MCF 10A (cell line): ENCODE measurements at regions not wholly inside any gene's neighbourhood (a gene's known extent, or its start where the extent isn't known, plus 50 kb on each side); places are given as distances from the start of the nearest gene placed in this dataset.

ENCODE experiments used
- BruUV-seq: library from RNA; stranded (reverse); fragments of 400-500 nt; replicated peaks from 2 replicates; lab custom pipeline; 2021; lab: Mats Ljungman, UMichigan
- CTCF ChIA-PET: fragments of 300-600 bp; sonication (Branson Sonifier 250); formaldehyde crosslinking; extraction: SDS; loops from one replicate; lab custom pipeline; 2021; ENCODE audit warnings: antibody characterized with exemption, inconsistent platforms; lab: Yijun Ruan, JAX
- POLR2A ChIA-PET: fragments of 300-600, 350-650 bp; sonication (Branson Sonifier 250); formaldehyde crosslinking; extraction: SDS; loops from one replicate; lab custom pipeline; 2020; ENCODE audit warnings: antibody characterized with exemption, inconsistent platforms; lab: Yijun Ruan, JAX
- DNase-seq: peaks from one replicate; pipeline ENCODE4 v3.0.0-alpha.2; 2018; ENCODE audit not compliant: unreplicated experiment
- H3K27ac Mint-ChIP-seq: one replicate; pipeline ENCODE4 v1.8.0; 2022; ENCODE audit warnings: mild to moderate bottlenecking, low read depth, mixed read lengths; ENCODE audit not compliant: unreplicated experiment
- H3K27me3 Mint-ChIP-seq: one replicate; pipeline ENCODE4 v1.8.0; 2022; ENCODE audit warnings: mixed read lengths; ENCODE audit not compliant: insufficient read depth, unreplicated experiment
- H3K36me3 Mint-ChIP-seq: one replicate; pipeline ENCODE4 v1.8.0; 2022; ENCODE audit warnings: mild to moderate bottlenecking, moderate library complexity, mixed read lengths; ENCODE audit not compliant: insufficient read depth, unreplicated experiment
- H3K4me1 Mint-ChIP-seq: one replicate; pipeline ENCODE4 v1.8.0; 2022; ENCODE audit warnings: mixed read lengths; ENCODE audit not compliant: insufficient read depth, unreplicated experiment
- H3K4me3 Mint-ChIP-seq: one replicate; pipeline ENCODE4 v1.8.0; 2022; ENCODE audit warnings: mild to moderate bottlenecking, moderate library complexity, mixed read lengths; ENCODE audit not compliant: unreplicated experiment
- H3K9me3 Mint-ChIP-seq: one replicate; pipeline ENCODE4 v1.8.0; 2022; ENCODE audit warnings: mixed read lengths; ENCODE audit not compliant: unreplicated experiment
- CTCF ChIP-seq: fragments of 200-600 bp; IDR thresholded peaks from one replicate; pipeline ENCODE4 v1.8.0; 2022; ENCODE audit warnings: antibody characterized with exemption, mild to moderate bottlenecking; ENCODE audit not compliant: unreplicated experiment
- intact Hi-C: fragments of 100-400 bp; cut with micrococcal nuclease; formaldehyde crosslinking; loops from 2 replicates; pipeline ENCODE4 v1.14.1; 2022

DNA sequence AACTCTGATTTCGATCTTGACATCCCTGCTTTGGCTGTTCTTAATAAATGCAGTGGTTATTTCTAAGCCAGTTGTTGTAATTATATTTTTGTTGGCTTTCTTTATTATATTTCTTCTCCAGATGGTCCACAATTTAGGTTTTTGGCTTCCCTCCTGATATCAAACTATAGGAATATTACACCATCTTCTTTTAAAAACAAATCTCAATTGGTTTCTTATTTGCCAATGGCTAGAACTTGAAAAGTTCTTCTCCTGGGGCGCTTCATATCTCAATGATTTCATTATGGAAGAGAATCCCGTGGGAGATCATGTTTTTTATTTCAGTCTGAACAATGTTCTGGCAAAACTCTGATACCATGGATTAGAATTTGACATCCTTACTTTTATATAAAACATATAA is 292.3 kb downstream of the FLRT2 start:
- ChIA-PET POLR2A (no interaction called here), CTCF (no interaction called here)
- no peak overlapping the region for H3K4me3 Mint-ChIP-seq
- no peaks in the 10 kb centered on the region for H3K9me3 Mint-ChIP-seq
- no peak overlapping the region for H3K27ac Mint-ChIP-seq
- H3K36me3 Mint-ChIP-seq = no peaks in the 10 kb centered on the region
- no peaks in the 10 kb centered on the region for H3K27me3 Mint-ChIP-seq
- intact Hi-C loops = no loop called here
- H3K4me1 Mint-ChIP-seq = no peaks in the 10 kb centered on the region
- no peak for DNase-seq
- no peak for TF ChIP-seq CTCF
- no TSS peak for BruUV-seq

DNA sequence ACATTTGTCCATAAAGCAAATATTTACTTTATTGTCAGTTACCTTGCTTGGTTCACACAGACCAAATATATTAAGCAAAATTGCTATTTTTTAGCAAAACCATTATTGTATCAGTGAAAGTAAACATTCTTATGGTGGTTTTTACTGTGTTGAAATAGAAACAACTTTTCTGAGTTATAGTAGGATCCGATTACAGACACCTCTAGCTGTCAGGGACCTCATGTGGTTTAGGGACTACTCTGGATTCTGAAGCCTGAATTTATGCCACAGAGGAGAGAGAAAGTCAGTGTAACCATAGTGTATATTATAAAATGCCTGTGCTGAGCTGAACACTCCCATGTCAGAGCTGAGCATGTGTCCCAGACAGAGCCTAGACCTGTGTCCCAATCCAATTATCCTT is 287.5 kb downstream of the FLRT2 start:
- Mint-ChIP-seq H3K36me3 (no peaks in the 10 kb centered on the region), H3K9me3 (no peaks in the 10 kb centered on the region), H3K4me3 (no peak overlapping the region), H3K27ac (no peak overlapping the region), H3K27me3 (no peaks in the 10 kb centered on the region), H3K4me1 (no peaks in the 10 kb centered on the region)
- POLR2A ChIA-PET = no interaction called here
- no peak for DNase-seq
- intact Hi-C loops = no loop called here
- BruUV-seq = no TSS peak
- CTCF ChIA-PET = no interaction called here
- no peak for TF ChIP-seq CTCF

DNA sequence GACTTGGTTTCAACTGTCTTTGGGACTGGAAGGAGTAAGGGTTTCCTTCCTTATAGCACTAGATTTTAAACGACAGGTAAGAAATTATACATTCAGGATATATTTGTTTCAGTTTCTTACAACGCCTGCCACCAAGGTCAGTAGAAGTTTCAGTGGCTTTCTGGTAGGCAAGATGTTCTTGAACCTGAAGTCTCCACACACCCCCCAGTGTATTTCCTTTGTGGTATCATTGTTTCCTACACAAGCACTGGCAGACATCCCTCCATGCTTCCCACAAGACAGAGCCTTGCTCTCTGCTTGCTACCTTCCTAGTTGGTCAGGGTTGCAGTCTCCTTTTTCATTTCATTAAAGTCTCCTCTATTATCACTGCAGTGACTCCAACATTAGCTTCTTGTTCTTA is 283.1 kb downstream of the FLRT2 start:
- DNase-seq = no peak
- no peak overlapping the region for H3K4me3 Mint-ChIP-seq
- H3K9me3 Mint-ChIP-seq = no peaks in the 10 kb centered on the region
- no TSS peak for BruUV-seq
- no peak for TF ChIP-seq CTCF
- ChIA-PET CTCF (interaction anchor here (0.5 to 0.8 kb wide), 2 partner anchors 11 to 1933 kb away, joined by 3 to 4 read pairs; no protein-coding TSS in a partner anchor), POLR2A (no interaction called here)
- no peak overlapping the region for H3K27ac Mint-ChIP-seq
- H3K27me3 Mint-ChIP-seq = no peaks in the 10 kb centered on the region
- peaks cover 11% of the 10 kb centered on the region for H3K4me1 Mint-ChIP-seq
- H3K36me3 Mint-ChIP-seq = no peaks in the 10 kb centered on the region
- intact Hi-C loops = no loop called here

- no peak for TF ChIP-seq CTCF
- H3K9me3 Mint-ChIP-seq = peaks cover 6% of the 10 kb centered on the region
- no peak overlapping the region for H3K4me3 Mint-ChIP-seq
- H3K27ac Mint-ChIP-seq = peak overlapping the region; percentile 44
- peaks cover 11% of the 10 kb centered on the region for H3K4me1 Mint-ChIP-seq
- H3K36me3 Mint-ChIP-seq = no peaks in the 10 kb centered on the region
- peak; percentile 22 for DNase-seq
- ChIA-PET POLR2A (no interaction called here), CTCF (interaction anchor here (0.6 to 0.7 kb wide), 2 partner anchors 9 to 226 kb away, joined by 3 to 4 read pairs; no protein-coding TSS in a partner anchor)
- intact Hi-C loops = no loop called here
- BruUV-seq = no TSS peak
- no peaks in the 10 kb centered on the region for H3K27me3 Mint-ChIP-seq
Observed at GRCh38 chr14:85811340-85811739, 281.4 kb downstream of the FLRT2 start.
